NCI-H1930 (cell line): ENCODE measurements at regions not wholly inside any gene's neighbourhood (a gene's known extent, or its start where the extent isn't known, plus 50 kb on each side); places are given as distances from the start of the nearest gene placed in this dataset.
"Not testable (repeated sequence)": the region's sequence is repeated elsewhere in the genome, so short reads cannot be mapped to it uniquely, and the experiment has no call there.

ENCODE experiments used
- DNase-seq, 2 experiments: peaks; one replicate each; lab custom pipeline; 2025; lab: John Stamatoyannopoulos, UW

GRCh38 chr1:157368941-157369340 is 183.4 kb downstream of the FCRL5 start:
- not testable (repeated sequence) for DNase-seq

- DNase-seq: no peak
These were observed 184.0 kb downstream of the FCRL5 start for GRCh38 chr1:157368363-157368762.

GRCh38 chr1:157367870-157368269 is 184.4 kb downstream of the FCRL5 start:
- DNase-seq: no peak

GRCh38 chr1:157367091-157367739 is 185.1 kb downstream of the FCRL5 start:
- no peak for DNase-seq

GRCh38 chr1:157364612-157365011 is 187.7 kb downstream of the FCRL5 start:
- DNase-seq: no peak

GRCh38 chr1:157363660-157364140 is 188.6 kb downstream of the FCRL5 start:
- peak in 1 of 2 experiments; percentile 20 for DNase-seq

- no peak for DNase-seq
These were observed 192.3 kb downstream of the FCRL5 start for GRCh38 chr1:157360023-157360390.

- no peak for DNase-seq
These were observed 192.8 kb downstream of the FCRL5 start for GRCh38 chr1:157359314-157360022.

GRCh38 chr1:157357111-157357510 is 195.2 kb downstream of the FCRL5 start:
- no peak for DNase-seq

GRCh38 chr1:157356601-157357000 is 195.7 kb downstream of the FCRL5 start:
- DNase-seq: no peak

GRCh38 chr1:157353546-157353945 is 198.8 kb downstream of the FCRL5 start:
- no peak for DNase-seq

- DNase-seq: no peak
These were observed 199.4 kb downstream of the FCRL5 start for GRCh38 chr1:157352817-157353408.

- DNase-seq: no peak
These were observed 200.1 kb downstream of the FCRL5 start for GRCh38 chr1:157352216-157352615.

- DNase-seq: not testable (repeated sequence)
These were observed 200.5 kb downstream of the FCRL5 start for GRCh38 chr1:157351800-157352199.

GRCh38 chr1:157348538-157349480 is 203.5 kb downstream of the FCRL5 start:
- DNase-seq: no peak

GRCh38 chr1:157347506-157347905 is 204.8 kb downstream of the FCRL5 start:
- DNase-seq: no peak

- DNase-seq: not testable (repeated sequence)
These were observed 199.6 kb upstream of the ETV3 start for GRCh38 chr1:157337785-157338184.

- no peak for DNase-seq
These were observed 196.9 kb upstream of the ETV3 start for GRCh38 chr1:157335056-157335455.

GRCh38 chr1:157334041-157334440 is 195.8 kb upstream of the ETV3 start:
- no peak for DNase-seq

- DNase-seq: not testable (repeated sequence)
These were observed 192.0 kb upstream of the ETV3 start for GRCh38 chr1:157330177-157330576.

- DNase-seq: not testable (repeated sequence)
These were observed 189.9 kb upstream of the ETV3 start for GRCh38 chr1:157328120-157328519.
